Endothelial cell of umbilical vein (primary cell): ENCODE measurements at regions not wholly inside any gene's neighbourhood (a gene's known extent, or its start where the extent isn't known, plus 50 kb on each side); places are given as distances from the start of the nearest gene placed in this dataset.

ENCODE experiments used
- BruUV-seq: library from RNA; stranded (reverse); fragments of 400-500 nt; replicated peaks from 2 replicates; lab custom pipeline; 2021; lab: Mats Ljungman, UMichigan
- CTCF ChIA-PET: fragments of 300-600, 350-600 bp; sonication (Branson Sonifier 250); formaldehyde crosslinking; loops from one replicate; lab custom pipeline; 2021; ENCODE audit warnings: antibody characterized with exemption, inconsistent platforms; lab: Charles Lee
- POLR2A ChIA-PET: fragments of 300-600, 350-600 bp; sonication (Branson Sonifier 250); formaldehyde crosslinking; loops from one replicate; lab custom pipeline; 2021; ENCODE audit warnings: antibody characterized with exemption, inconsistent platforms; lab: Charles Lee
- DNase-seq: peaks from one replicate; pipeline ENCODE4 v3.0.0-alpha.2; 2011; ENCODE audit warnings: low read depth, low spot score
- FAIRE-seq: peaks from 2 replicates; lab custom pipeline; 2011; peaks lifted over from hg19 to GRCh38; lab: Jason Lieb, UNC
- H2AFZ ChIP-seq: 2 replicates; pipeline ENCODE4 v1.6.0; 2012; ENCODE audit warnings: low read depth, low read length, control low read depth, inconsistent platforms
- H3K27ac ChIP-seq: 2 replicates; pipeline ENCODE4 v1.5.1; 2011; ENCODE audit warnings: low read depth, mild to moderate bottlenecking, control low read depth, low read length, moderate library complexity; ENCODE audit not compliant: insufficient read depth
- H3K27me3 ChIP-seq, 2 experiments: 2 replicates each; pipeline versions ENCODE4 v1.6.0 to v1.6.1; 2011; ENCODE audit warnings: low read length in 2 of 2, mixed read lengths in 1 of 2; ENCODE audit not compliant: control insufficient read depth in 2 of 2, insufficient read depth in 2 of 2
- H3K36me3 ChIP-seq, 2 experiments: 2 replicates in 1 of 2; 3 replicates in 1 of 2; pipeline ENCODE4 v1.5.1; 2011; ENCODE audit warnings: low read length in 2 of 2, mild to moderate bottlenecking in 1 of 2, moderate library complexity in 1 of 2; ENCODE audit not compliant: control insufficient read depth in 2 of 2, insufficient read depth in 2 of 2; ENCODE audit errors: extremely low read depth in 1 of 2
- H3K4me1 ChIP-seq: 3 replicates; pipeline ENCODE4 v1.5.1; 2011; ENCODE audit warnings: mild to moderate bottlenecking, low read length; ENCODE audit not compliant: control insufficient read depth, insufficient read depth; ENCODE audit errors: extremely low read depth
- H3K4me2 ChIP-seq: 2 replicates; pipeline ENCODE4 v1.6.1; 2011; ENCODE audit warnings: low read length, control low read depth, mixed read lengths; ENCODE audit not compliant: insufficient read depth
- H3K4me3 ChIP-seq, 3 experiments: fragments of 200-600 bp in 1 of 3; sonication (generic), shearing (Covaris generic) in 1 of 3; replicated peaks in 1 of 3; 2 replicates each; pipeline ENCODE4 v1.5.1; 2011 to 2016; ENCODE audit warnings: control low read depth in 3 of 3, low read length in 3 of 3, mild to moderate bottlenecking in 2 of 3, inconsistent platforms in 1 of 3, low read depth in 1 of 3, moderate library complexity in 1 of 3; ENCODE audit not compliant: insufficient read depth in 1 of 3
- H3K79me2 ChIP-seq: 2 replicates; pipeline ENCODE4 v1.6.0; 2012; ENCODE audit warnings: low read length, inconsistent platforms; ENCODE audit not compliant: control insufficient read depth, insufficient read depth
- H3K9ac ChIP-seq: replicated peaks from 2 replicates; pipeline ENCODE3; 2011; ENCODE audit warnings: low read length, control low read depth; ENCODE audit not compliant: insufficient read depth; ENCODE audit errors: extremely low read depth
- H3K9me1 ChIP-seq: replicated peaks from 3 replicates; pipeline ENCODE4 v1.6.0; 2011; ENCODE audit warnings: mild to moderate bottlenecking, low read length; ENCODE audit not compliant: control insufficient read depth, insufficient read depth; ENCODE audit errors: extremely low read depth
- H3K9me3 ChIP-seq: replicated peaks from 2 replicates; pipeline ENCODE4 v1.5.1; 2012; ENCODE audit warnings: low read length, inconsistent platforms; ENCODE audit not compliant: control insufficient read depth, insufficient read depth
- H4K20me1 ChIP-seq: replicated peaks from 2 replicates; pipeline ENCODE3; 2011; ENCODE audit warnings: mild to moderate bottlenecking, low read length; ENCODE audit not compliant: control insufficient read depth, insufficient read depth; ENCODE audit errors: extremely low read depth
- EZH2 ChIP-seq: IDR thresholded peaks from 2 replicates; pipeline ENCODE4 v1.6.1; 2012; ENCODE audit warnings: borderline replicate concordance, low read depth, mild to moderate bottlenecking, moderate library complexity, low read length, inconsistent platforms; ENCODE audit not compliant: severe bottlenecking
- FOS ChIP-seq: IDR thresholded peaks from 2 replicates; pipeline ENCODE4 v1.6.1; 2011; ENCODE audit warnings: mild to moderate bottlenecking, low read length, moderate library complexity, borderline replicate concordance; ENCODE audit not compliant: insufficient read depth
- GATA2 ChIP-seq: IDR thresholded peaks from 2 replicates; pipeline ENCODE4 v1.7.0; 2011; ENCODE audit warnings: low read depth, mild to moderate bottlenecking, moderate library complexity, mixed read lengths, low read length; ENCODE audit not compliant: insufficient read length, insufficient read depth
- JUN ChIP-seq: IDR thresholded peaks from 2 replicates; pipeline ENCODE4 v1.6.1; 2011; ENCODE audit warnings: borderline replicate concordance, low read depth; ENCODE audit not compliant: insufficient read length, insufficient read depth
- MYC ChIP-seq: IDR thresholded peaks from one replicate; pipeline ENCODE4 v1.6.1; 2011; ENCODE audit warnings: mild to moderate bottlenecking, low read depth, low read length
- POLR2A ChIP-seq: IDR thresholded peaks from 2 replicates; pipeline ENCODE4 v1.6.1; 2012; ENCODE audit warnings: low read depth, mild to moderate bottlenecking, control low read depth, low read length
- POLR2AphosphoS5 ChIP-seq: IDR thresholded peaks from 2 replicates; pipeline ENCODE4 v1.6.1; 2012; ENCODE audit warnings: low read depth, mild to moderate bottlenecking, control low read depth, low read length, moderate library complexity; ENCODE audit not compliant: insufficient read depth
- dilution Hi-C: fragments of 300-500 bp; cut with MboI; formaldehyde crosslinking; loops from one replicate; pipeline ENCODE4 v1.15.0; 2019; ENCODE audit warnings: low sequenced_read_pairs; ENCODE audit not compliant: extremely low pct_ligation_motif_present
- intact Hi-C: fragments of 100-400 bp; cut with micrococcal nuclease; formaldehyde crosslinking; loops from one replicate; pipeline ENCODE4 v1.10.0; 2022
- TF ChIP-seq, protein P1 (sequence below): IDR thresholded peaks from 2 replicates; pipeline ENCODE4 v1.6.1; 2011; ENCODE audit not compliant: insufficient read depth, insufficient read length
- TF ChIP-seq, protein P2 (sequence below), 2 donors: IDR thresholded peaks; 1 replicate in 1 of 2; 2 replicates in 1 of 2; pipeline ENCODE4 v1.5.1; 2011; ENCODE audit warnings: low read length in 2 of 2, mild to moderate bottlenecking in 2 of 2, moderate library complexity in 2 of 2, control low read depth in 1 of 2, inconsistent platforms in 1 of 2, low read depth in 1 of 2; ENCODE audit not compliant: insufficient read depth in 1 of 2; ENCODE audit errors: extremely low read depth in 1 of 2

DNA sequence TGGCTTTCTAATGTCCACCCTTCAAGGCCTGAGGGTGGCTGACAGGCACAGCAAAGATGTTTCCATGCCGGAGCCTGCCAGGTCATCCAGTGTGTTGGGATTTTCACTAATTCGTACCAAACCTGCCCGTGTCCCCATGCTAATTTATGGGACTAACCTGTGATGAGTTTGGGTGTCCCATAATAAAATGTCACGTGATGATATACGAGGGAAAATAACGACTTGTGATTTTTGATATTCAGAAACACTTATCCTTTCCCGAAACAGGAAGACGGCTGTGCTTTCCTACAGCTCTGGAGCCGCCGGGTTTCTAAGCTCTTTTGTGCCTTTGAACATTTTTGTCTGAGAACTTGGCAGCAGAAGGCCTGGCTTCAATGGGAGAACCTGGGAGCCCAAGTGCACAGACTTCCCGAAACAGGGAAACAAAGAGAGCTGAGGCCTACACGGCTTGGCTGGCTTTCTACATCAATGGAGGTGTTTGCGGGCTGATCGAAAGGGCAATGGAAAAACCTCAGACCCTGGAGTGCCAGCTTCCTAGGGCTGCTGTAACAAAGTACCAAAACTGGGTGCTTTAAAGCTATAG is 171.9 kb upstream of the JARID2 start:
- dilution Hi-C loops = no loop called here
- Histone ChIP-seq H3K4me3 (no peak overlapping the region), H3K9ac (no peak overlapping the region), H3K9me1 (no peaks in the 10 kb centered on the region), H3K9me3 (no peaks in the 10 kb centered on the region), H3K4me2 (no peak overlapping the region), H2AFZ (no peak overlapping the region), H3K79me2 (no peaks in the 10 kb centered on the region), H3K27ac (no peak overlapping the region), H3K27me3 (no peaks in the 10 kb centered on the region), H3K36me3 (no peaks in the 10 kb centered on the region), H4K20me1 (no peaks in the 10 kb centered on the region), H3K4me1 (no peaks in the 10 kb centered on the region)
- intact Hi-C loops = no loop called here
- ChIA-PET POLR2A (no interaction called here), CTCF (no interaction called here)
- DNase-seq (no peak), FAIRE-seq (no peak)
- TF ChIP-seq POLR2AphosphoS5 = no peak
- no peak for TF ChIP-seq FOS
- TF ChIP-seq GATA2 = no peak
- no peak for TF ChIP-seq POLR2A
- TF ChIP-seq, protein P1, sequence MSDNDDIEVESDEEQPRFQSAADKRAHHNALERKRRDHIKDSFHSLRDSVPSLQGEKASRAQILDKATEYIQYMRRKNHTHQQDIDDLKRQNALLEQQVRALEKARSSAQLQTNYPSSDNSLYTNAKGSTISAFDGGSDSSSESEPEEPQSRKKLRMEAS = no peak
- TF ChIP-seq JUN = no peak
- TF ChIP-seq EZH2 = no peak
- TF ChIP-seq MYC = no peak
- TF ChIP-seq, protein P2, sequence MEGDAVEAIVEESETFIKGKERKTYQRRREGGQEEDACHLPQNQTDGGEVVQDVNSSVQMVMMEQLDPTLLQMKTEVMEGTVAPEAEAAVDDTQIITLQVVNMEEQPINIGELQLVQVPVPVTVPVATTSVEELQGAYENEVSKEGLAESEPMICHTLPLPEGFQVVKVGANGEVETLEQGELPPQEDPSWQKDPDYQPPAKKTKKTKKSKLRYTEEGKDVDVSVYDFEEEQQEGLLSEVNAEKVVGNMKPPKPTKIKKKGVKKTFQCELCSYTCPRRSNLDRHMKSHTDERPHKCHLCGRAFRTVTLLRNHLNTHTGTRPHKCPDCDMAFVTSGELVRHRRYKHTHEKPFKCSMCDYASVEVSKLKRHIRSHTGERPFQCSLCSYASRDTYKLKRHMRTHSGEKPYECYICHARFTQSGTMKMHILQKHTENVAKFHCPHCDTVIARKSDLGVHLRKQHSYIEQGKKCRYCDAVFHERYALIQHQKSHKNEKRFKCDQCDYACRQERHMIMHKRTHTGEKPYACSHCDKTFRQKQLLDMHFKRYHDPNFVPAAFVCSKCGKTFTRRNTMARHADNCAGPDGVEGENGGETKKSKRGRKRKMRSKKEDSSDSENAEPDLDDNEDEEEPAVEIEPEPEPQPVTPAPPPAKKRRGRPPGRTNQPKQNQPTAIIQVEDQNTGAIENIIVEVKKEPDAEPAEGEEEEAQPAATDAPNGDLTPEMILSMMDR (IDR thresholded peaks at IDR 0.05; ENCODE audit: extremely low read depth in 1 of 2, insufficient read depth in 1 of 2, low read depth in 1 of 2, low read length in 2 of 2) = no peak
- BruUV-seq = no TSS peak
